ENCODE measurements at regions not wholly inside any gene's neighbourhood (a gene's known extent, or its start where the extent isn't known, plus 50 kb on each side); places are given as distances from the start of the nearest gene placed in this dataset.

- 35 to 64% (median 50%) methylated on average over 2 of the region's 2 CpGs for WGBS, 3 donors
- no peaks in the 10 kb centered on the region for H3K27me3 ChIP-seq (ENCODE audit: control insufficient read depth in 3 of 3, insufficient read depth in 3 of 3, low read length in 3 of 3)
- no peaks in the 10 kb centered on the region for H3K36me3 ChIP-seq (ENCODE audit: control insufficient read depth in 3 of 3, insufficient read depth in 2 of 3, low read depth in 1 of 3, low read length in 3 of 3)
- H3K4me1 ChIP-seq (ENCODE audit: control insufficient read depth in 3 of 3, insufficient read depth in 2 of 3, low read depth in 1 of 3, low read length in 2 of 3): peaks cover 0 to 4% (median 0%) of the 10 kb centered on the region in 3 donors
- H3K9me3 ChIP-seq (ENCODE audit: control insufficient read depth in 2 of 2, insufficient read depth in 1 of 2, low read depth in 1 of 2, low read length in 1 of 2): no peaks in the 10 kb centered on the region
- H3K4me3 ChIP-seq (ENCODE audit: low read depth in 1 of 3, low read length in 3 of 3): no peak overlapping the region
- DNase-seq: peak in 1 of 2 donors; percentile 61
- no peak for FAIRE-seq
- no peak overlapping the region for H3K27ac ChIP-seq (ENCODE audit: low read depth in 1 of 3, low read length in 2 of 3)
Observed at GRCh38 chr3:40653001-40653400, 128.2 kb downstream of the ZNF621 start.

- H3K27ac ChIP-seq (ENCODE audit: low read depth in 1 of 3, low read length in 2 of 3): no peak overlapping the region
- DNase-seq (no peak), FAIRE-seq (no peak)
- H3K9me3 ChIP-seq (ENCODE audit: control insufficient read depth in 2 of 2, insufficient read depth in 1 of 2, low read depth in 1 of 2, low read length in 1 of 2): no peaks in the 10 kb centered on the region
- no peaks in the 10 kb centered on the region for H3K27me3 ChIP-seq (ENCODE audit: control insufficient read depth in 3 of 3, insufficient read depth in 3 of 3, low read length in 3 of 3)
- no peak overlapping the region for H3K4me3 ChIP-seq (ENCODE audit: low read depth in 1 of 3, low read length in 3 of 3)
- 89 to 94% (median 93%) methylated on average over 3 of the region's 3 CpGs for WGBS, 3 donors
- no peaks in the 10 kb centered on the region for H3K36me3 ChIP-seq (ENCODE audit: control insufficient read depth in 3 of 3, insufficient read depth in 2 of 3, low read depth in 1 of 3, low read length in 3 of 3)
- H3K4me1 ChIP-seq (ENCODE audit: control insufficient read depth in 3 of 3, insufficient read depth in 2 of 3, low read depth in 1 of 3, low read length in 2 of 3): peaks cover 0 to 4% (median 0%) of the 10 kb centered on the region in 3 donors
Observed at GRCh38 chr3:40653878-40654277, 129.1 kb downstream of the ZNF621 start.

GRCh38 chr3:40655551-40655950, 130.8 kb downstream of the ZNF621 start:
- Histone ChIP-seq H3K4me1 (ENCODE audit: control insufficient read depth in 3 of 3, insufficient read depth in 2 of 3, low read depth in 1 of 3, low read length in 2 of 3) (peaks cover 0 to 4% (median 0%) of the 10 kb centered on the region in 3 donors), H3K4me3 (ENCODE audit: low read depth in 1 of 3, low read length in 3 of 3) (no peak overlapping the region), H3K27me3 (ENCODE audit: control insufficient read depth in 3 of 3, insufficient read depth in 3 of 3, low read length in 3 of 3) (no peaks in the 10 kb centered on the region), H3K27ac (ENCODE audit: low read depth in 1 of 3, low read length in 2 of 3) (no peak overlapping the region), H3K9me3 (ENCODE audit: control insufficient read depth in 2 of 2, insufficient read depth in 1 of 2, low read depth in 1 of 2, low read length in 1 of 2) (no peaks in the 10 kb centered on the region), H3K36me3 (ENCODE audit: control insufficient read depth in 3 of 3, insufficient read depth in 2 of 3, low read depth in 1 of 3, low read length in 3 of 3) (no peaks in the 10 kb centered on the region)
- no peak for FAIRE-seq
- 88 to 98% (median 90%) methylated on average over 4 of the region's 4 CpGs for WGBS, 3 donors
- no peak for DNase-seq

GRCh38 chr3:40657623-40658022, 132.9 kb downstream of the ZNF621 start:
- Histone ChIP-seq H3K36me3 (ENCODE audit: control insufficient read depth in 3 of 3, insufficient read depth in 2 of 3, low read depth in 1 of 3, low read length in 3 of 3) (no peaks in the 10 kb centered on the region), H3K9me3 (ENCODE audit: control insufficient read depth in 2 of 2, insufficient read depth in 1 of 2, low read depth in 1 of 2, low read length in 1 of 2) (no peaks in the 10 kb centered on the region), H3K4me1 (ENCODE audit: control insufficient read depth in 3 of 3, insufficient read depth in 2 of 3, low read depth in 1 of 3, low read length in 2 of 3) (peaks cover 0 to 4% (median 0%) of the 10 kb centered on the region in 3 donors), H3K4me3 (ENCODE audit: low read depth in 1 of 3, low read length in 3 of 3) (no peak overlapping the region), H3K27ac (ENCODE audit: low read depth in 1 of 3, low read length in 2 of 3) (no peak overlapping the region), H3K27me3 (ENCODE audit: control insufficient read depth in 3 of 3, insufficient read depth in 3 of 3, low read length in 3 of 3) (no peaks in the 10 kb centered on the region)
- 91 to 95% (median 92%) methylated on average over 3 of the region's 3 CpGs for WGBS, 3 donors
- DNase-seq (no peak), FAIRE-seq (no peak)

GRCh38 chr3:40658305-40658704, 133.5 kb downstream of the ZNF621 start:
- FAIRE-seq: no peak

GRCh38 chr3:40660554-40660953, 135.8 kb downstream of the ZNF621 start:
- DNase-seq: no peak

More at GRCh38 chr3:40658305-40658704, 133.5 kb downstream of the ZNF621 start:
- Histone ChIP-seq H3K27me3 (ENCODE audit: control insufficient read depth in 3 of 3, insufficient read depth in 3 of 3, low read length in 3 of 3) (no peaks in the 10 kb centered on the region), H3K36me3 (ENCODE audit: control insufficient read depth in 3 of 3, insufficient read depth in 2 of 3, low read depth in 1 of 3, low read length in 3 of 3) (no peaks in the 10 kb centered on the region), H3K27ac (ENCODE audit: low read depth in 1 of 3, low read length in 2 of 3) (no peak overlapping the region), H3K4me3 (ENCODE audit: low read depth in 1 of 3, low read length in 3 of 3) (no peak overlapping the region), H3K4me1 (ENCODE audit: control insufficient read depth in 3 of 3, insufficient read depth in 2 of 3, low read depth in 1 of 3, low read length in 2 of 3) (peaks cover 0 to 2% (median 0%) of the 10 kb centered on the region in 3 donors), H3K9me3 (ENCODE audit: control insufficient read depth in 2 of 2, insufficient read depth in 1 of 2, low read depth in 1 of 2, low read length in 1 of 2) (no peaks in the 10 kb centered on the region)
- WGBS, 3 donors: 80 to 89% (median 83%) methylated on average over 5 of the region's 5 CpGs
- DNase-seq: no peak

GRCh38 chr3:40661284-40661683, 136.5 kb downstream of the ZNF621 start:
- Histone ChIP-seq H3K27ac (ENCODE audit: low read depth in 1 of 3, low read length in 2 of 3) (no peak overlapping the region), H3K27me3 (ENCODE audit: control insufficient read depth in 3 of 3, insufficient read depth in 3 of 3, low read length in 3 of 3) (no peaks in the 10 kb centered on the region), H3K9me3 (ENCODE audit: control insufficient read depth in 2 of 2, insufficient read depth in 1 of 2, low read depth in 1 of 2, low read length in 1 of 2) (no peaks in the 10 kb centered on the region), H3K4me1 (ENCODE audit: control insufficient read depth in 3 of 3, insufficient read depth in 2 of 3, low read depth in 1 of 3, low read length in 2 of 3) (no peaks in the 10 kb centered on the region), H3K36me3 (ENCODE audit: control insufficient read depth in 3 of 3, insufficient read depth in 2 of 3, low read depth in 1 of 3, low read length in 3 of 3) (no peaks in the 10 kb centered on the region), H3K4me3 (ENCODE audit: low read depth in 1 of 3, low read length in 3 of 3) (no peak overlapping the region)
- WGBS, 3 donors: 97 to 100% (median 97%) methylated on average over 1 of the region's 1 CpG
- DNase-seq: no peak
- no peak for FAIRE-seq

More at GRCh38 chr3:40660554-40660953, 135.8 kb downstream of the ZNF621 start:
- WGBS, 3 donors: 71 to 87% (median 78%) methylated on average over 1 of the region's 1 CpG
- FAIRE-seq: no peak
- no peaks in the 10 kb centered on the region for H3K9me3 ChIP-seq (ENCODE audit: control insufficient read depth in 2 of 2, insufficient read depth in 1 of 2, low read depth in 1 of 2, low read length in 1 of 2)
- no peak overlapping the region for H3K27ac ChIP-seq (ENCODE audit: low read depth in 1 of 3, low read length in 2 of 3)
- H3K36me3 ChIP-seq (ENCODE audit: control insufficient read depth in 3 of 3, insufficient read depth in 2 of 3, low read depth in 1 of 3, low read length in 3 of 3): no peaks in the 10 kb centered on the region
- no peak overlapping the region for H3K4me3 ChIP-seq (ENCODE audit: low read depth in 1 of 3, low read length in 3 of 3)
- no peaks in the 10 kb centered on the region for H3K27me3 ChIP-seq (ENCODE audit: control insufficient read depth in 3 of 3, insufficient read depth in 3 of 3, low read length in 3 of 3)
- no peaks in the 10 kb centered on the region for H3K4me1 ChIP-seq (ENCODE audit: control insufficient read depth in 3 of 3, insufficient read depth in 2 of 3, low read depth in 1 of 3, low read length in 2 of 3)

GRCh38 chr3:40663280-40663679, 138.5 kb downstream of the ZNF621 start:
- DNase-seq (no peak), FAIRE-seq (no peak)
- no peaks in the 10 kb centered on the region for H3K9me3 ChIP-seq (ENCODE audit: control insufficient read depth in 2 of 2, insufficient read depth in 1 of 2, low read depth in 1 of 2, low read length in 1 of 2)
- H3K27ac ChIP-seq (ENCODE audit: low read depth in 1 of 3, low read length in 2 of 3): no peak overlapping the region
- no peaks in the 10 kb centered on the region for H3K36me3 ChIP-seq (ENCODE audit: control insufficient read depth in 3 of 3, insufficient read depth in 2 of 3, low read depth in 1 of 3, low read length in 3 of 3)
- H3K27me3 ChIP-seq (ENCODE audit: control insufficient read depth in 3 of 3, insufficient read depth in 3 of 3, low read length in 3 of 3): no peaks in the 10 kb centered on the region
- WGBS, 3 donors: 73 to 82% (median 76%) methylated on average over 6 of the region's 6 CpGs
- no peak overlapping the region for H3K4me3 ChIP-seq (ENCODE audit: low read depth in 1 of 3, low read length in 3 of 3)
- H3K4me1 ChIP-seq (ENCODE audit: control insufficient read depth in 3 of 3, insufficient read depth in 2 of 3, low read depth in 1 of 3, low read length in 2 of 3): no peaks in the 10 kb centered on the region

GRCh38 chr3:40669176-40669575, 144.4 kb downstream of the ZNF621 start:
- H3K4me1 ChIP-seq (ENCODE audit: control insufficient read depth in 3 of 3, insufficient read depth in 2 of 3, low read depth in 1 of 3, low read length in 2 of 3): no peaks in the 10 kb centered on the region
- no peaks in the 10 kb centered on the region for H3K36me3 ChIP-seq (ENCODE audit: control insufficient read depth in 3 of 3, insufficient read depth in 2 of 3, low read depth in 1 of 3, low read length in 3 of 3)
- no peak overlapping the region for H3K27ac ChIP-seq (ENCODE audit: low read depth in 1 of 3, low read length in 2 of 3)
- no peak overlapping the region for H3K4me3 ChIP-seq (ENCODE audit: low read depth in 1 of 3, low read length in 3 of 3)
- WGBS, 3 donors: 72 to 92% (median 79%) methylated on average over 5 of the region's 5 CpGs
- no peak for FAIRE-seq
- no peaks in the 10 kb centered on the region for H3K27me3 ChIP-seq (ENCODE audit: control insufficient read depth in 3 of 3, insufficient read depth in 3 of 3, low read length in 3 of 3)
- no peak for DNase-seq
- no peaks in the 10 kb centered on the region for H3K9me3 ChIP-seq (ENCODE audit: control insufficient read depth in 2 of 2, insufficient read depth in 1 of 2, low read depth in 1 of 2, low read length in 1 of 2)
